ENCODE measurements at regions not wholly inside any gene's neighbourhood (a gene's known extent, or its start where the extent isn't known, plus 50 kb on each side); places are given as distances from the start of the nearest gene placed in this dataset.

GRCh38 chr15:56523521-56523920 lies 58.6 kb upstream of the MNS1 start:
- 44 to 45% methylated on average over 2 of the region's 2 CpGs for WGBS, 2 donors
- intact Hi-C loops (cut with DNase I) = no loop called here
- TF ChIP-seq CTCF (IDR thresholded peaks at IDR 0.05) = no peak
- Histone ChIP-seq H3K27ac (no peak overlapping the region), H3K27me3 (peaks cover 0 to 4% (median 0%) of the 10 kb centered on the region in 7 donors), H3K4me1 (no peaks in the 10 kb centered on the region), H3K4me3 (no peak overlapping the region), H3K9me3 (peaks cover 0 to 26% (median 4%) of the 10 kb centered on the region in 11 donors), H3K36me3 (no peaks in the 10 kb centered on the region)
- DNase-seq (no peak), ATAC-seq (no peak)

- intact Hi-C loops (cut with DNase I) = no loop called here
Measured at GRCh38 chr15:56519000-56519399, 54.1 kb upstream of the MNS1 start.

More at GRCh38 chr15:56519000-56519399, 54.1 kb upstream of the MNS1 start:
- H3K36me3 ChIP-seq = no peaks in the 10 kb centered on the region
- ATAC-seq = no peak
- H3K4me1 ChIP-seq = no peaks in the 10 kb centered on the region
- no peaks in the 10 kb centered on the region for H3K27me3 ChIP-seq
- no peak for TF ChIP-seq CTCF (IDR thresholded peaks at IDR 0.05)
- DNase-seq = no peak
- no peak overlapping the region for H3K27ac ChIP-seq
- H3K9me3 ChIP-seq = peaks cover 0 to 36% (median 5%) of the 10 kb centered on the region in 11 donors
- H3K4me3 ChIP-seq = no peak overlapping the region

Data from heart right ventricle (tissue), 16 donors.